ENCODE measurements at regions not wholly inside any gene's neighbourhood (a gene's known extent, or its start where the extent isn't known, plus 50 kb on each side); places are given as distances from the start of the nearest gene placed in this dataset.
A peak's percentile ranks its signal among the peaks of the same experiment; 100 is the strongest.

DNA sequence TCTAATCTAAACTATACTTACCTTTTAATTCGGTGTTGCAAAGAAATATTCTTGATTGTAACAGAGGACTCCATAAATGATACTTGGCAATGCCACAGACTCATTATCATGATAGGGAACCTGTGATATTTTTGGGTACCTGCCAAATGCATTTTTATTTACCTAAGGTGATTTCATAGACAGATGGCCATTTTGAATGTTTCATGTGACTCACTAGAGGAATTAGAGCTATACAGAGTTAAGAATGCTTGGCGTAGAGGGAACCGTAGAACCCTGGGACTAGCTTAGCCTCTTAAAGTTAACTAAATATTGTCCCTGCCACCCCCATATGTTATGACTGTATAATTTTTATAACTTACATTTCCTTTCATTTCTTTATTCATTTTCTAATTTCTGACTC, 136.1 kb downstream of the DISP1 start:
- Histone ChIP-seq H3K4me3 (no peak overlapping the region), H3K4me2 (no peak overlapping the region), H3K27ac (no peak overlapping the region), H3K9me3 (no peaks in the 10 kb centered on the region), H3K4me1 (no peaks in the 10 kb centered on the region)
- ChIA-PET POLR2A (no interaction called here), CTCF (no interaction called here)
- no peak for TF ChIP-seq MAFK (IDR thresholded peaks at IDR 0.05; ENCODE audit: partially characterized antibody)
- no peak for TF ChIP-seq RCOR1 (IDR thresholded peaks at IDR 0.05; ENCODE audit: low read depth, low read length)
- no peak for TF ChIP-seq CBX8 (IDR thresholded peaks at IDR 0.05)
- no peak for TF ChIP-seq ZFP36 (IDR thresholded peaks at IDR 0.05; ENCODE audit: borderline replicate concordance, partially characterized antibody)
- TF ChIP-seq, protein P1, sequence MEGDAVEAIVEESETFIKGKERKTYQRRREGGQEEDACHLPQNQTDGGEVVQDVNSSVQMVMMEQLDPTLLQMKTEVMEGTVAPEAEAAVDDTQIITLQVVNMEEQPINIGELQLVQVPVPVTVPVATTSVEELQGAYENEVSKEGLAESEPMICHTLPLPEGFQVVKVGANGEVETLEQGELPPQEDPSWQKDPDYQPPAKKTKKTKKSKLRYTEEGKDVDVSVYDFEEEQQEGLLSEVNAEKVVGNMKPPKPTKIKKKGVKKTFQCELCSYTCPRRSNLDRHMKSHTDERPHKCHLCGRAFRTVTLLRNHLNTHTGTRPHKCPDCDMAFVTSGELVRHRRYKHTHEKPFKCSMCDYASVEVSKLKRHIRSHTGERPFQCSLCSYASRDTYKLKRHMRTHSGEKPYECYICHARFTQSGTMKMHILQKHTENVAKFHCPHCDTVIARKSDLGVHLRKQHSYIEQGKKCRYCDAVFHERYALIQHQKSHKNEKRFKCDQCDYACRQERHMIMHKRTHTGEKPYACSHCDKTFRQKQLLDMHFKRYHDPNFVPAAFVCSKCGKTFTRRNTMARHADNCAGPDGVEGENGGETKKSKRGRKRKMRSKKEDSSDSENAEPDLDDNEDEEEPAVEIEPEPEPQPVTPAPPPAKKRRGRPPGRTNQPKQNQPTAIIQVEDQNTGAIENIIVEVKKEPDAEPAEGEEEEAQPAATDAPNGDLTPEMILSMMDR (IDR thresholded peaks at IDR 0.05): no peak
- TF ChIP-seq CHD4 (IDR thresholded peaks at IDR 0.05; ENCODE audit: borderline replicate concordance): no peak
- no peak for TF ChIP-seq NR3C1 (IDR thresholded peaks at IDR 0.05)
- TF ChIP-seq, protein P2, sequence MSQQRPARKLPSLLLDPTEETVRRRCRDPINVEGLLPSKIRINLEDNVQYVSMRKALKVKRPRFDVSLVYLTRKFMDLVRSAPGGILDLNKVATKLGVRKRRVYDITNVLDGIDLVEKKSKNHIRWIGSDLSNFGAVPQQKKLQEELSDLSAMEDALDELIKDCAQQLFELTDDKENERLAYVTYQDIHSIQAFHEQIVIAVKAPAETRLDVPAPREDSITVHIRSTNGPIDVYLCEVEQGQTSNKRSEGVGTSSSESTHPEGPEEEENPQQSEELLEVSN (IDR thresholded peaks at IDR 0.05; ENCODE audit: borderline replicate concordance, low read depth): no peak
- TF ChIP-seq EHF (CRISPR knock-in tag; IDR thresholded peaks at IDR 0.05): no peak
- TF ChIP-seq FOXS1 (CRISPR knock-in tag; IDR thresholded peaks at IDR 0.05): no peak
- TF ChIP-seq HDAC2 (IDR thresholded peaks at IDR 0.05): no peak
- TF ChIP-seq EP300 (IDR thresholded peaks at IDR 0.05): no peak
- no peak for TF ChIP-seq SREBF2 (IDR thresholded peaks at IDR 0.05)
- TF ChIP-seq, protein P3, sequence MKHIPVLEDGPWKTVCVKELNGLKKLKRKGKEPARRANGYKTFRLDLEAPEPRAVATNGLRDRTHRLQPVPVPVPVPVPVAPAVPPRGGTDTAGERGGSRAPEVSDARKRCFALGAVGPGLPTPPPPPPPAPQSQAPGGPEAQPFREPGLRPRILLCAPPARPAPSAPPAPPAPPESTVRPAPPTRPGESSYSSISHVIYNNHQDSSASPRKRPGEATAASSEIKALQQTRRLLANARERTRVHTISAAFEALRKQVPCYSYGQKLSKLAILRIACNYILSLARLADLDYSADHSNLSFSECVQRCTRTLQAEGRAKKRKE (CRISPR knock-in tag; IDR thresholded peaks at IDR 0.05; ENCODE audit: low read depth): no peak
- TF ChIP-seq ESRRA (IDR thresholded peaks at IDR 0.05; ENCODE audit: borderline replicate concordance, low read length): no peak
- TF ChIP-seq KDM1A (IDR thresholded peaks at IDR 0.05; ENCODE audit: low read depth): no peak
- TF ChIP-seq, protein P4, sequence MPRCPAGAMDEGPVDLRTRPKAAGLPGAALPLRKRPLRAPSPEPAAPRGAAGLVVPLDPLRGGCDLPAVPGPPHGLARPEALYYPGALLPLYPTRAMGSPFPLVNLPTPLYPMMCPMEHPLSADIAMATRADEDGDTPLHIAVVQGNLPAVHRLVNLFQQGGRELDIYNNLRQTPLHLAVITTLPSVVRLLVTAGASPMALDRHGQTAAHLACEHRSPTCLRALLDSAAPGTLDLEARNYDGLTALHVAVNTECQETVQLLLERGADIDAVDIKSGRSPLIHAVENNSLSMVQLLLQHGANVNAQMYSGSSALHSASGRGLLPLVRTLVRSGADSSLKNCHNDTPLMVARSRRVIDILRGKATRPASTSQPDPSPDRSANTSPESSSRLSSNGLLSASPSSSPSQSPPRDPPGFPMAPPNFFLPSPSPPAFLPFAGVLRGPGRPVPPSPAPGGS (IDR thresholded peaks at IDR 0.05): no peak
- TF ChIP-seq, protein P5, sequence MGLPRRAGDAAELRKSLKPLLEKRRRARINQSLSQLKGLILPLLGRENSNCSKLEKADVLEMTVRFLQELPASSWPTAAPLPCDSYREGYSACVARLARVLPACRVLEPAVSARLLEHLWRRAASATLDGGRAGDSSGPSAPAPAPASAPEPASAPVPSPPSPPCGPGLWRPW (IDR thresholded peaks at IDR 0.05): no peak
- ATAC-seq (no peak), DNase-seq (ENCODE audit: low read depth in 1 of 2, low spot score in 1 of 2) (peak in 1 of 2 experiments; percentile 3), FAIRE-seq (no peak)
- WGBS (ENCODE audit: missing lambda C conversion rate): 97% methylated on average over 3 of the region's 3 CpGs

DNA sequence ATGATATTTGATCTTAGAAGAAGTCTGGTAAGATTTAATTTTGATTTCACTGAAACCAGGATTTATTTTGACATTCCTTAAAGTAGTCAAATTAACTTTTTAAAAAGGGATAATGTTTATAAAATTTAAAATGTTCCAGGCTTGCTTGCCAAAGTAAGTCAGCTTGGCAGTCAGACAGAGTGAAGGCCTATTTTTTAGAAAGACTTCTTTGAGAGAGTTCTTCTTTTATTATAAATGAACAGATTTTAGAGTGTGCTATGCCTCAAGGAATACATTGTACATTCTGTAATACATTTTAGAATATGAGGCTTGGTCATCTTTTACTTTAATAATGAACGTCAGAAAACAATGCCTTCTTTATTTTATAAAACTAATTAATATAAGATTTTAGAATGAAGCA, 138.7 kb downstream of the DISP1 start:
- 75% methylated on average over 1 of the region's 1 CpG for WGBS (ENCODE audit: missing lambda C conversion rate)
- no peak for DNase-seq (ENCODE audit: low read depth in 1 of 2, low spot score in 1 of 2)
- ChIA-PET POLR2A (no interaction called here), CTCF (no interaction called here)
- no peak overlapping the region for H3K27ac ChIP-seq
- no peak for ATAC-seq
- TF ChIP-seq NPAS2 (CRISPR knock-in tag; IDR thresholded peaks at IDR 0.05; ENCODE audit: borderline replicate concordance): no peak
- TF ChIP-seq, protein P4 (IDR thresholded peaks at IDR 0.05): no peak
- no peak for TF ChIP-seq SREBF2 (IDR thresholded peaks at IDR 0.05)
- TF ChIP-seq, protein P1 (IDR thresholded peaks at IDR 0.05): no peak
- no peak for TF ChIP-seq ZFP36 (IDR thresholded peaks at IDR 0.05; ENCODE audit: borderline replicate concordance, partially characterized antibody)
- TF ChIP-seq, protein P3 (CRISPR knock-in tag; IDR thresholded peaks at IDR 0.05; ENCODE audit: low read depth): no peak
- no peak for TF ChIP-seq EHMT2 (IDR thresholded peaks at IDR 0.05; ENCODE audit: low read depth)
- no peak for TF ChIP-seq HOXB13 (CRISPR knock-in tag; IDR thresholded peaks at IDR 0.05; ENCODE audit: low read depth)
- H3K4me2 ChIP-seq: no peak overlapping the region
- no peaks in the 10 kb centered on the region for H3K4me1 ChIP-seq
- H3K9me3 ChIP-seq: no peaks in the 10 kb centered on the region
- no peak for FAIRE-seq
- H3K4me3 ChIP-seq: no peak overlapping the region
